GM23338 (cell line): ENCODE measurements at regions not wholly inside any gene's neighbourhood (a gene's known extent, or its start where the extent isn't known, plus 50 kb on each side); places are given as distances from the start of the nearest gene placed in this dataset.

Experiments
- ATAC-seq: fragments of 200-7000 bp; cut with Tn5 transposase; 3 replicates; pipeline ENCODE4 v1.9.1; 2020
- DNase-seq: peaks from one replicate; pipeline ENCODE4 v3.0.0-alpha.2; 2015; ENCODE audit warnings: low spot score
- H2AFZ ChIP-seq: fragments of 200-600 bp; sonication (generic); 2 replicates; pipeline ENCODE4 v1.8.0; 2016; ENCODE audit warnings: antibody characterized with exemption, mild to moderate bottlenecking, moderate library complexity
- H3F3A ChIP-seq: fragments of 200-600 bp; sonication (generic); replicated peaks from 2 replicates; pipeline ENCODE4 v1.8.0; 2017; ENCODE audit warnings: antibody characterized with exemption, mixed run types, low read depth
- H3K27ac ChIP-seq: fragments of 200-600 bp; sonication (generic); 2 replicates; pipeline ENCODE4 v1.6.1; 2016; ENCODE audit warnings: low read depth
- H3K27me3 ChIP-seq: fragments of 200-600 bp; sonication (generic); 2 replicates; pipeline ENCODE4 v1.8.0; 2016; ENCODE audit warnings: mild to moderate bottlenecking, mixed run types, moderate library complexity; ENCODE audit not compliant: insufficient read depth
- H3K36me3 ChIP-seq: fragments of 200-600 bp; sonication (generic); 2 replicates; pipeline ENCODE4 v1.8.0; 2016; ENCODE audit warnings: mild to moderate bottlenecking; ENCODE audit not compliant: insufficient read depth
- H3K4me1 ChIP-seq: fragments of 200-600 bp; sonication (generic); 2 replicates; pipeline ENCODE4 v1.8.0; 2016; ENCODE audit warnings: mild to moderate bottlenecking, moderate library complexity; ENCODE audit not compliant: insufficient read depth
- H3K4me2 ChIP-seq: fragments of 200-600 bp; sonication (generic); 2 replicates; pipeline ENCODE4 v1.7.1; 2017; ENCODE audit warnings: mixed run types
- H3K4me3 ChIP-seq: fragments of 200-600 bp; sonication (generic); 2 replicates; pipeline ENCODE4 v1.6.1; 2016; ENCODE audit warnings: mixed run types
- H3K79me2 ChIP-seq: fragments of 200-600 bp; sonication (generic); replicated peaks from 2 replicates; pipeline ENCODE4 v1.8.0; 2017; ENCODE audit warnings: mild to moderate bottlenecking; ENCODE audit not compliant: insufficient read depth
- H3K9me2 ChIP-seq: fragments of 200-600 bp; sonication (generic); 2 replicates; pipeline ENCODE4 v1.8.0; 2017; ENCODE audit not compliant: insufficient read depth
- H4K20me1 ChIP-seq: fragments of 200-600 bp; sonication (generic); replicated peaks from 2 replicates; pipeline ENCODE4 v1.8.0; 2017; ENCODE audit warnings: mild to moderate bottlenecking; ENCODE audit not compliant: insufficient read depth
- H3K27ac Mint-ChIP-seq: 2 replicates; pipeline ENCODE4 v1.8.0; 2020; ENCODE audit warnings: inconsistent platforms, mild to moderate bottlenecking, moderate library complexity, mixed read lengths
- H3K27me3 Mint-ChIP-seq: 3 replicates; pipeline ENCODE4 v1.8.0; 2022; ENCODE audit warnings: low read depth, mild to moderate bottlenecking, moderate library complexity, mixed read lengths, inconsistent platforms; ENCODE audit not compliant: insufficient read depth, poor library complexity
- H3K36me3 Mint-ChIP-seq: 3 replicates; pipeline ENCODE4 v1.8.0; 2021; ENCODE audit warnings: low read depth, mild to moderate bottlenecking, inconsistent platforms, moderate library complexity, mixed read lengths
- H3K4me1 Mint-ChIP-seq: 3 replicates; pipeline ENCODE4 v1.8.0; 2020; ENCODE audit warnings: mild to moderate bottlenecking, inconsistent platforms, mixed read lengths
- H3K4me3 Mint-ChIP-seq: 3 replicates; pipeline ENCODE4 v1.8.0; 2021; ENCODE audit warnings: moderate library complexity, mild to moderate bottlenecking, inconsistent platforms, mixed read lengths
- H3K9me3 Mint-ChIP-seq: 3 replicates; pipeline ENCODE4 v1.8.0; 2020; ENCODE audit warnings: moderate library complexity, mild to moderate bottlenecking, inconsistent platforms, mixed read lengths
- CREB1 ChIP-seq: fragments of 250-450 bp; sonication (Bioruptor Pico); IDR thresholded peaks from 2 replicates; pipeline ENCODE4 v1.5.0; 2020; ENCODE audit warnings: low read depth, mild to moderate bottlenecking, moderate library complexity
- CTCF ChIP-seq, 2 experiments: fragments of 200-600 bp in 1 of 2; sonication (generic) in 1 of 2; conservative IDR thresholded peaks; 2 replicates each; pipeline versions ENCODE4 v1.5.1 to v1.6.1; 2016 to 2017; ENCODE audit warnings: antibody characterized with exemption in 2 of 2, low read depth in 2 of 2, mild to moderate bottlenecking in 2 of 2, moderate library complexity in 1 of 2
- EZH2phosphoT487 ChIP-seq: fragments of 200-600 bp; sonication (generic); IDR thresholded peaks from one replicate; pipeline ENCODE4 v1.8.1; 2018; ENCODE audit warnings: antibody characterized with exemption; ENCODE audit not compliant: unreplicated experiment
- NANOG ChIP-seq: IDR thresholded peaks from 2 replicates; pipeline ENCODE4 v1.6.1; 2016; ENCODE audit warnings: antibody characterized with exemption, borderline replicate concordance
- POLR2AphosphoS5 ChIP-seq: IDR thresholded peaks from 2 replicates; pipeline ENCODE4 v1.6.1; 2016; ENCODE audit warnings: antibody characterized with exemption, low read depth
- STAT1 ChIP-seq: IDR thresholded peaks from one replicate; pipeline ENCODE4 v1.6.1; 2016; ENCODE audit warnings: antibody characterized with exemption; ENCODE audit not compliant: unreplicated experiment
- ZNF462 ChIP-seq: fragments of 250-450 bp; sonication (Bioruptor Pico); IDR thresholded peaks from 2 replicates; pipeline ENCODE4 v1.5.0; 2020; ENCODE audit warnings: mild to moderate bottlenecking, moderate library complexity

- no peak for TF ChIP-seq NANOG
- TF ChIP-seq CTCF (conservative IDR thresholded peaks at IDR 0.05; ENCODE audit: low read depth in 2 of 2): no peak
- no peak for TF ChIP-seq ZNF462 (CRISPR knock-in tag)
- TF ChIP-seq STAT1: no peak
- TF ChIP-seq EZH2phosphoT487: no peak
- TF ChIP-seq POLR2AphosphoS5: no peak
- no peak for TF ChIP-seq CREB1 (CRISPR knock-in tag)
- Histone ChIP-seq H3K79me2 (peaks cover 23% of the 10 kb centered on the region), H3K36me3 (no peaks in the 10 kb centered on the region), H3F3A (peaks cover 12% of the 10 kb centered on the region; the same call in 1 of the 2 replicates), H2AFZ (no peak overlapping the region), H4K20me1 (no peaks in the 10 kb centered on the region), H3K27me3 (no peaks in the 10 kb centered on the region), H3K27ac (no peak overlapping the region), H3K4me3 (no peak overlapping the region), H3K9me2 (no peaks in the 10 kb centered on the region), H3K4me2 (no peak overlapping the region), H3K4me1 (peaks cover 22% of the 10 kb centered on the region)
- Mint-ChIP-seq H3K9me3 (no peaks in the 10 kb centered on the region; the same call in 2 of the 3 replicates), H3K4me3 (no peak overlapping the region), H3K4me1 (peaks cover 59% of the 10 kb centered on the region), H3K27me3 (peaks cover 11% of the 10 kb centered on the region), H3K36me3 (no peaks in the 10 kb centered on the region; the same call in 1 of the 3 replicates), H3K27ac (no peak overlapping the region)
- ATAC-seq (no peak), DNase-seq (no peak)
These were observed 129.0 kb upstream of the CIBAR2 start for GRCh38 chr16:85240982-85241924.
